ENCODE measurements at regions not wholly inside any gene's neighbourhood (a gene's known extent, or its start where the extent isn't known, plus 50 kb on each side); places are given as distances from the start of the nearest gene placed in this dataset.
"Not testable (repeated sequence)": the region's sequence is repeated elsewhere in the genome, so short reads cannot be mapped to it uniquely, and the experiment has no call there.

- DNase-seq (ENCODE audit: low read depth): no peak
These were observed 276.5 kb upstream of the TYRP1 start for GRCh38 chr9:12416716-12417115.

GRCh38 chr9:12424243-12424642, 268.9 kb upstream of the TYRP1 start:
- no peak for DNase-seq (ENCODE audit: low read depth)

- DNase-seq (ENCODE audit: low read depth): no peak
These were observed 267.0 kb upstream of the TYRP1 start for GRCh38 chr9:12425878-12426864.

GRCh38 chr9:12439267-12439666, 253.9 kb upstream of the TYRP1 start:
- no peak for DNase-seq (ENCODE audit: low read depth)

GRCh38 chr9:12441080-12441479, 252.1 kb upstream of the TYRP1 start:
- DNase-seq (ENCODE audit: low read depth): not testable (repeated sequence)

GRCh38 chr9:12441506-12441905, 251.7 kb upstream of the TYRP1 start:
- no peak for DNase-seq (ENCODE audit: low read depth)

- DNase-seq (ENCODE audit: low read depth): no peak
These were observed 244.9 kb upstream of the TYRP1 start for GRCh38 chr9:12448246-12448645.

GRCh38 chr9:12457237-12457636, 235.9 kb upstream of the TYRP1 start:
- DNase-seq (ENCODE audit: low read depth): no peak

- DNase-seq (ENCODE audit: low read depth): no peak
These were observed 231.3 kb upstream of the TYRP1 start for GRCh38 chr9:12461763-12462460.

- DNase-seq (ENCODE audit: low read depth): no peak
These were observed 230.3 kb upstream of the TYRP1 start for GRCh38 chr9:12462861-12463260.

- no peak for DNase-seq (ENCODE audit: low read depth)
These were observed 229.5 kb upstream of the TYRP1 start for GRCh38 chr9:12463641-12464040.

GRCh38 chr9:12464400-12464799, 228.8 kb upstream of the TYRP1 start:
- DNase-seq (ENCODE audit: low read depth): no peak

- DNase-seq (ENCODE audit: low read depth): peak; percentile 7
These were observed 228.2 kb upstream of the TYRP1 start for GRCh38 chr9:12464910-12465512.

- no peak for DNase-seq (ENCODE audit: low read depth)
These were observed 224.1 kb upstream of the TYRP1 start for GRCh38 chr9:12469084-12469483.

- no peak for DNase-seq (ENCODE audit: low read depth)
These were observed 198.8 kb upstream of the TYRP1 start for GRCh38 chr9:12494411-12494810.

GRCh38 chr9:12497790-12498189, 195.4 kb upstream of the TYRP1 start:
- DNase-seq (ENCODE audit: low read depth): no peak

- DNase-seq (ENCODE audit: low read depth): no peak
These were observed 190.7 kb upstream of the TYRP1 start for GRCh38 chr9:12502520-12502919.

GRCh38 chr9:12503606-12504122, 189.5 kb upstream of the TYRP1 start:
- DNase-seq (ENCODE audit: low read depth): no peak

- DNase-seq (ENCODE audit: low read depth): no peak
These were observed 182.6 kb upstream of the TYRP1 start for GRCh38 chr9:12510551-12510950.

- DNase-seq (ENCODE audit: low read depth): no peak
These were observed 181.5 kb upstream of the TYRP1 start for GRCh38 chr9:12511726-12512125.

- no peak for DNase-seq (ENCODE audit: low read depth)
These were observed 177.2 kb upstream of the TYRP1 start for GRCh38 chr9:12516031-12516430.

- no peak for DNase-seq (ENCODE audit: low read depth)
These were observed 176.6 kb upstream of the TYRP1 start for GRCh38 chr9:12516573-12516972.
